ENCODE measurements at regions not wholly inside any gene's neighbourhood (a gene's known extent, or its start where the extent isn't known, plus 50 kb on each side); places are given as distances from the start of the nearest gene placed in this dataset.

- Histone ChIP-seq H3K4me1 (no peaks in the 10 kb centered on the region), H3K79me2 (no peaks in the 10 kb centered on the region), H2AFZ (no peak overlapping the region), H3K4me2 (ENCODE audit: low read length) (no peak overlapping the region), H3K9me3 (ENCODE audit: control insufficient read depth, low read length) (no peaks in the 10 kb centered on the region), H3K27me3 (ENCODE audit: control insufficient read depth, insufficient read depth, low read length) (no peaks in the 10 kb centered on the region), H3K36me3 (ENCODE audit: control insufficient read depth, insufficient read depth, low read length) (no peaks in the 10 kb centered on the region), H3K9ac (no peak overlapping the region), H3K27ac (no peak overlapping the region), H3K4me3 (ENCODE audit: low read depth, low read length) (no peak overlapping the region)
- no peak for TF ChIP-seq CTCF (IDR thresholded peaks at IDR 0.05)
These were observed 106.3 kb upstream of the NOX3 start for GRCh38 chr6:155561966-155562364.

- no peak overlapping the region for H3K27ac ChIP-seq
- no peak for TF ChIP-seq CTCF (IDR thresholded peaks at IDR 0.05)
These were observed 105.8 kb upstream of the NOX3 start for GRCh38 chr6:155561257-155561965.

GRCh38 chr6:155549928-155550327 lies 94.3 kb upstream of the NOX3 start:
- no peaks in the 10 kb centered on the region for H3K4me1 ChIP-seq
- H2AFZ ChIP-seq: no peak overlapping the region
- H3K79me2 ChIP-seq: no peaks in the 10 kb centered on the region
- no peak overlapping the region for H3K27ac ChIP-seq
- no peak overlapping the region for H3K4me3 ChIP-seq (ENCODE audit: low read depth, low read length)
- no peaks in the 10 kb centered on the region for H3K27me3 ChIP-seq (ENCODE audit: control insufficient read depth, insufficient read depth, low read length)
- H3K9ac ChIP-seq: no peak overlapping the region
- no peaks in the 10 kb centered on the region for H3K9me3 ChIP-seq (ENCODE audit: control insufficient read depth, low read length)
- H3K36me3 ChIP-seq (ENCODE audit: control insufficient read depth, insufficient read depth, low read length): no peaks in the 10 kb centered on the region
- no peak for TF ChIP-seq CTCF (IDR thresholded peaks at IDR 0.05)
- no peak overlapping the region for H3K4me2 ChIP-seq (ENCODE audit: low read length)

More at GRCh38 chr6:155561257-155561965, 105.8 kb upstream of the NOX3 start:
- H3K4me2 ChIP-seq (ENCODE audit: low read length): no peak overlapping the region
- no peaks in the 10 kb centered on the region for H3K36me3 ChIP-seq (ENCODE audit: control insufficient read depth, insufficient read depth, low read length)
- no peaks in the 10 kb centered on the region for H3K79me2 ChIP-seq
- no peaks in the 10 kb centered on the region for H3K27me3 ChIP-seq (ENCODE audit: control insufficient read depth, insufficient read depth, low read length)
- H3K9ac ChIP-seq: no peak overlapping the region
- H2AFZ ChIP-seq: no peak overlapping the region
- H3K4me3 ChIP-seq (ENCODE audit: low read depth, low read length): no peak overlapping the region
- no peaks in the 10 kb centered on the region for H3K9me3 ChIP-seq (ENCODE audit: control insufficient read depth, low read length)
- no peaks in the 10 kb centered on the region for H3K4me1 ChIP-seq

- no peaks in the 10 kb centered on the region for H3K36me3 ChIP-seq (ENCODE audit: control insufficient read depth, insufficient read depth, low read length)
- no peak for TF ChIP-seq CTCF (IDR thresholded peaks at IDR 0.05)
- no peak overlapping the region for H3K4me2 ChIP-seq (ENCODE audit: low read length)
- no peak overlapping the region for H3K4me3 ChIP-seq (ENCODE audit: low read depth, low read length)
- no peak overlapping the region for H2AFZ ChIP-seq
- H3K4me1 ChIP-seq: no peaks in the 10 kb centered on the region
- H3K9ac ChIP-seq: no peak overlapping the region
- no peak overlapping the region for H3K27ac ChIP-seq
- no peaks in the 10 kb centered on the region for H3K79me2 ChIP-seq
- H3K9me3 ChIP-seq (ENCODE audit: control insufficient read depth, low read length): no peaks in the 10 kb centered on the region
- H3K27me3 ChIP-seq (ENCODE audit: control insufficient read depth, insufficient read depth, low read length): no peaks in the 10 kb centered on the region
These were observed 93.6 kb upstream of the NOX3 start for GRCh38 chr6:155549028-155549798.
